Smooth muscle cell (in vitro differentiated cells): ENCODE measurements at regions not wholly inside any gene's neighbourhood (a gene's known extent, or its start where the extent isn't known, plus 50 kb on each side); places are given as distances from the start of the nearest gene placed in this dataset.
"Not testable (repeated sequence)": the region's sequence is repeated elsewhere in the genome, so short reads cannot be mapped to it uniquely, and the experiment has no call there.

Experiments
- DNase-seq: peaks from one replicate; lab custom pipeline; 2025; ENCODE audit not compliant: unreplicated experiment; lab: John Stamatoyannopoulos, UW
- H2AFZ ChIP-seq: fragments of 200-600 bp; sonication (generic); 2 replicates; pipeline ENCODE4 v1.6.0; 2016; ENCODE audit warnings: antibody characterized with exemption, low read depth, mild to moderate bottlenecking
- H3F3A ChIP-seq: fragments of 200-600 bp; sonication (generic); 2 replicates; pipeline ENCODE4 v1.6.0; 2017; ENCODE audit warnings: antibody characterized with exemption, low read depth
- H3K27ac ChIP-seq: fragments of 200-600 bp; sonication (generic); 2 replicates; pipeline ENCODE4 v1.5.1; 2016; ENCODE audit warnings: low read depth, mild to moderate bottlenecking
- H3K27me3 ChIP-seq: fragments of 200-600 bp; sonication (generic); 2 replicates; pipeline ENCODE4 v1.6.1; 2016; ENCODE audit warnings: low read depth, mild to moderate bottlenecking
- H3K36me3 ChIP-seq: fragments of 200-600 bp; sonication (generic); 2 replicates; pipeline ENCODE4 v1.5.1; 2016; ENCODE audit warnings: low read depth
- H3K4me1 ChIP-seq: fragments of 200-600 bp; sonication (generic); 2 replicates; pipeline ENCODE4 v1.5.1; 2016; ENCODE audit warnings: low read depth
- H3K4me2 ChIP-seq: fragments of 200-600 bp; sonication (generic); 2 replicates; pipeline ENCODE4 v1.6.0; 2016; ENCODE audit warnings: mild to moderate bottlenecking
- H3K4me3 ChIP-seq: fragments of 200-600 bp; sonication (generic); 2 replicates; pipeline ENCODE4 v1.5.1; 2016; ENCODE audit warnings: mild to moderate bottlenecking
- H3K79me2 ChIP-seq: fragments of 200-600 bp; sonication (generic); 2 replicates; pipeline ENCODE4 v1.6.0; 2016; ENCODE audit warnings: low read depth, mild to moderate bottlenecking
- H3K9ac ChIP-seq: fragments of 200-600 bp; sonication (generic); 2 replicates; pipeline ENCODE4 v1.6.0; 2016; ENCODE audit warnings: low read depth
- H3K9me3 ChIP-seq: fragments of 200-600 bp; sonication (generic); replicated peaks from 2 replicates; pipeline ENCODE4 v1.5.1; 2016; ENCODE audit warnings: low read depth
- H4K20me1 ChIP-seq: fragments of 200-600 bp; sonication (generic); 2 replicates; pipeline ENCODE4 v1.6.0; 2016; ENCODE audit warnings: low read depth
- WGBS: methylation state at CpG from one replicate; pipeline ENCODE4 v1.1.7; 2016; ENCODE audit warnings: low lambda C conversion rate; 5-methylcytosine and 5-hydroxymethylcytosine counted together
- TF ChIP-seq, protein P1 (sequence below): fragments of 200-600 bp; sonication (generic); IDR thresholded peaks from 2 replicates; pipeline ENCODE4 v1.5.1; 2017; ENCODE audit warnings: borderline replicate concordance, mild to moderate bottlenecking, antibody characterized with exemption; ENCODE audit not compliant: insufficient read depth, poor library complexity, severe bottlenecking

- H3K4me1 ChIP-seq = no peaks in the 10 kb centered on the region
- H3K27me3 ChIP-seq = no peaks in the 10 kb centered on the region
- no peak overlapping the region for H3K27ac ChIP-seq
- H3K4me2 ChIP-seq = no peak overlapping the region
- TF ChIP-seq, protein P1, sequence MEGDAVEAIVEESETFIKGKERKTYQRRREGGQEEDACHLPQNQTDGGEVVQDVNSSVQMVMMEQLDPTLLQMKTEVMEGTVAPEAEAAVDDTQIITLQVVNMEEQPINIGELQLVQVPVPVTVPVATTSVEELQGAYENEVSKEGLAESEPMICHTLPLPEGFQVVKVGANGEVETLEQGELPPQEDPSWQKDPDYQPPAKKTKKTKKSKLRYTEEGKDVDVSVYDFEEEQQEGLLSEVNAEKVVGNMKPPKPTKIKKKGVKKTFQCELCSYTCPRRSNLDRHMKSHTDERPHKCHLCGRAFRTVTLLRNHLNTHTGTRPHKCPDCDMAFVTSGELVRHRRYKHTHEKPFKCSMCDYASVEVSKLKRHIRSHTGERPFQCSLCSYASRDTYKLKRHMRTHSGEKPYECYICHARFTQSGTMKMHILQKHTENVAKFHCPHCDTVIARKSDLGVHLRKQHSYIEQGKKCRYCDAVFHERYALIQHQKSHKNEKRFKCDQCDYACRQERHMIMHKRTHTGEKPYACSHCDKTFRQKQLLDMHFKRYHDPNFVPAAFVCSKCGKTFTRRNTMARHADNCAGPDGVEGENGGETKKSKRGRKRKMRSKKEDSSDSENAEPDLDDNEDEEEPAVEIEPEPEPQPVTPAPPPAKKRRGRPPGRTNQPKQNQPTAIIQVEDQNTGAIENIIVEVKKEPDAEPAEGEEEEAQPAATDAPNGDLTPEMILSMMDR = no peak
- no peaks in the 10 kb centered on the region for H4K20me1 ChIP-seq
- no peaks in the 10 kb centered on the region for H3F3A ChIP-seq
- no peak for DNase-seq
- H2AFZ ChIP-seq = no peak overlapping the region
- H3K9ac ChIP-seq = no peak overlapping the region
- H3K9me3 ChIP-seq = no peaks in the 10 kb centered on the region
- H3K4me3 ChIP-seq = no peak overlapping the region
- no peaks in the 10 kb centered on the region for H3K79me2 ChIP-seq
- H3K36me3 ChIP-seq = no peaks in the 10 kb centered on the region
- 93% methylated on average over 3 of the region's 3 CpGs for WGBS
These were observed 61.4 kb downstream of the DDX53 start for GRCh38 chrX:23061116-23061515.

DNA sequence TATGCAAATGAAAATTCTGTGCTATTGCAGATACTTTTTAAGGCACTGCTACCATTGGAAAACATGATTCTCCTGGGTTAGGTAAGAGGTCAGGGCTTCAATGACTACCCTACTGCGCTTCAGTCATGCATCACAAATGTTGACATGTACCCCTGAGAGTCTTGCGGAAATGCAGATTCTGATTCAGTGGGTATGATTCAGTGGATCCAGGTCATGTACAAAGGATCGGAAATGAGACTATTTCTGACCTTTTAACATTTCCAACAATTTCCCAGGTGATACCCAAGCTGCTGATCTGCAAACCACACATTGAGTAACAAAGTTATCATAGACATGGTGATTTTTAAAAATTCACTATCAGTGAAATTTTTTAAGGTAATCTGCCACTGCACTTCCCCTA, 62.6 kb downstream of the DDX53 start:
- WGBS = 84% methylated on average over 3 of the region's 3 CpGs

GRCh38 chrX:23066588-23067281, 67.0 kb downstream of the DDX53 start:
- H3K27ac ChIP-seq = no peak overlapping the region
- no peaks in the 10 kb centered on the region for H4K20me1 ChIP-seq
- H2AFZ ChIP-seq = no peak overlapping the region
- H3K27me3 ChIP-seq = no peaks in the 10 kb centered on the region
- WGBS = 83% methylated on average over 5 of the region's 5 CpGs
- H3K36me3 ChIP-seq = no peaks in the 10 kb centered on the region
- no peaks in the 10 kb centered on the region for H3K79me2 ChIP-seq
- TF ChIP-seq, protein P1 = no peak
- H3K4me1 ChIP-seq = no peaks in the 10 kb centered on the region
- no peaks in the 10 kb centered on the region for H3K9me3 ChIP-seq
- H3K4me3 ChIP-seq = no peak overlapping the region
- no peak overlapping the region for H3K4me2 ChIP-seq
- no peaks in the 10 kb centered on the region for H3F3A ChIP-seq
- H3K9ac ChIP-seq = no peak overlapping the region
- no peak for DNase-seq

More for the DNA sequence above, 62.6 kb downstream of the DDX53 start:
- Histone ChIP-seq H3K4me1 (no peaks in the 10 kb centered on the region), H4K20me1 (no peaks in the 10 kb centered on the region), H3F3A (no peaks in the 10 kb centered on the region), H3K79me2 (no peaks in the 10 kb centered on the region), H3K4me3 (no peak overlapping the region), H3K9ac (no peak overlapping the region), H3K9me3 (no peaks in the 10 kb centered on the region), H3K4me2 (no peak overlapping the region), H2AFZ (no peak overlapping the region), H3K36me3 (no peaks in the 10 kb centered on the region), H3K27ac (no peak overlapping the region), H3K27me3 (no peaks in the 10 kb centered on the region)
- TF ChIP-seq, protein P1 = no peak
- DNase-seq = no peak

GRCh38 chrX:23075461-23075860, 75.7 kb downstream of the DDX53 start:
- H3K27me3 ChIP-seq, H2AFZ ChIP-seq, H3K36me3 ChIP-seq, H3K27ac ChIP-seq, H3K9me3 ChIP-seq, DNase-seq, H3K4me2 ChIP-seq, H3K4me3 ChIP-seq, H3K9ac ChIP-seq, H3K4me1 ChIP-seq, H3F3A ChIP-seq, H4K20me1 ChIP-seq, H3K79me2 ChIP-seq: not testable (repeated sequence)
- 97% methylated on average over 21 of the region's 21 CpGs for WGBS
